ENCODE measurements at regions not wholly inside any gene's neighbourhood (a gene's known extent, or its start where the extent isn't known, plus 50 kb on each side); places are given as distances from the start of the nearest gene placed in this dataset.

DNA sequence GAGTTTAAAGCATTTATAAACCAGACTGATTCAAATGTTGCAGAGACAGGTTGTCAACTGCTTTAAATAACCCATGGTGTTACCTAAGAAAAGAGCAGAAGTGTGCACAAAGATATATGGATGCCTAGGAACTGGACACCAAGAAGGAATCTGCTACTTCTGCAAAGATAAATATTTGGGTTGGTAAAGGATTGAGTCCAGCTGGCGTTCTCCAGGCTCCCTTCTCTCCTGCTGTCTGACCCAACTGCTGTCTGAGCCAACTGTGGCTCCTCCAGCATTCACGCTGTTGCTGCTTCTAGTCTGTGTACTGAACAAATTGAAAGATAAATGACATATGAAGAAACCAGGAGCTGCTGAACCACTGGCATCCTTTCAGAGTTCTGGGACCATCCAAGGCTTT, 1167.8 kb upstream of the PRKX start:
- ChIA-PET CTCF (no interaction called here), POLR2A (no interaction called here)
- DNase-seq (ENCODE audit: extremely low spot score), result no peak
- no peak for TF ChIP-seq TARDBP (IDR thresholded peaks at IDR 0.05)
- no peak for TF ChIP-seq ELF4 (IDR thresholded peaks at IDR 0.05)
- TF ChIP-seq ZNF384 (IDR thresholded peaks at IDR 0.05), result no peak
- TF ChIP-seq FOXM1 (IDR thresholded peaks at IDR 0.05; ENCODE audit: borderline replicate concordance), result no peak
- no peak for TF ChIP-seq LEF1 (IDR thresholded peaks at IDR 0.05; ENCODE audit: borderline replicate concordance)
- TF ChIP-seq, protein P1, sequence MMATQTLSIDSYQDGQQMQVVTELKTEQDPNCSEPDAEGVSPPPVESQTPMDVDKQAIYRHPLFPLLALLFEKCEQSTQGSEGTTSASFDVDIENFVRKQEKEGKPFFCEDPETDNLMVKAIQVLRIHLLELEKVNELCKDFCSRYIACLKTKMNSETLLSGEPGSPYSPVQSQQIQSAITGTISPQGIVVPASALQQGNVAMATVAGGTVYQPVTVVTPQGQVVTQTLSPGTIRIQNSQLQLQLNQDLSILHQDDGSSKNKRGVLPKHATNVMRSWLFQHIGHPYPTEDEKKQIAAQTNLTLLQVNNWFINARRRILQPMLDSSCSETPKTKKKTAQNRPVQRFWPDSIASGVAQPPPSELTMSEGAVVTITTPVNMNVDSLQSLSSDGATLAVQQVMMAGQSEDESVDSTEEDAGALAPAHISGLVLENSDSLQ (IDR thresholded peaks at IDR 0.05), result no peak
- no peak for TF ChIP-seq FOXA1 (IDR thresholded peaks at IDR 0.05)
- no peak for TF ChIP-seq NFRKB (IDR thresholded peaks at IDR 0.05)
- no peak for TF ChIP-seq L3MBTL2 (conservative IDR thresholded peaks at IDR 0.05)
- TF ChIP-seq BHLHE40 (IDR thresholded peaks at IDR 0.05; ENCODE audit: borderline replicate concordance), result no peak
- TF ChIP-seq CTBP1 (IDR thresholded peaks at IDR 0.05; ENCODE audit: borderline replicate concordance), result no peak
- no peak for TF ChIP-seq ARNT (IDR thresholded peaks at IDR 0.05)
- TF ChIP-seq SP1 (IDR thresholded peaks at IDR 0.05), result no peak
- no peak for TF ChIP-seq SUZ12 (IDR thresholded peaks at IDR 0.05)
- no peak for TF ChIP-seq HDGF (IDR thresholded peaks at IDR 0.05; ENCODE audit: borderline replicate concordance)
- TF ChIP-seq FOXK2 (IDR thresholded peaks at IDR 0.05), result no peak

DNA sequence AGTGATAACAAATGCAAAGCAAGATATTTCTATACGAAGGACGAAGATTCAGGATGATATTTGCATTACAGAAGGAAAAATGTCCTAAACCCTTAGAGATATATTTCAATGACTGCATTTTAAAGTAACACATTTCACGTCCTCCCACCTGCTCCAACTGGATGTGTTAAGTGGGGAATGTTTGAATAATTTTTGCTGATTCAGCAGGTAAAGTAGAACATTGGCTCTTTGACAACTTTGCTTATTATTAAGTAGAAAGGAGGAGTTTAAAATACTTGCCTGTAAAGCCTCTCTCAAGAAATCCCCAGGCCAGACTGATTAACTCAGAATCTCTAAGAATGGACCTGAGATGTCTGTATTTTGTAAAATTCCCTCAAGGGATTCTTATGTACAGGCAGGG, 1165.2 kb upstream of the PRKX start:
- DNase-seq (ENCODE audit: extremely low spot score), result no peak
- ChIA-PET CTCF (no interaction called here), POLR2A (no interaction called here)
- TF ChIP-seq SUZ12 (IDR thresholded peaks at IDR 0.05) (no peak), TARDBP (IDR thresholded peaks at IDR 0.05) (no peak), NFRKB (IDR thresholded peaks at IDR 0.05) (no peak), CTBP1 (IDR thresholded peaks at IDR 0.05; ENCODE audit: borderline replicate concordance) (no peak), BHLHE40 (IDR thresholded peaks at IDR 0.05; ENCODE audit: borderline replicate concordance) (no peak), FOXK2 (IDR thresholded peaks at IDR 0.05) (no peak), ARNT (IDR thresholded peaks at IDR 0.05) (no peak)

DNA sequence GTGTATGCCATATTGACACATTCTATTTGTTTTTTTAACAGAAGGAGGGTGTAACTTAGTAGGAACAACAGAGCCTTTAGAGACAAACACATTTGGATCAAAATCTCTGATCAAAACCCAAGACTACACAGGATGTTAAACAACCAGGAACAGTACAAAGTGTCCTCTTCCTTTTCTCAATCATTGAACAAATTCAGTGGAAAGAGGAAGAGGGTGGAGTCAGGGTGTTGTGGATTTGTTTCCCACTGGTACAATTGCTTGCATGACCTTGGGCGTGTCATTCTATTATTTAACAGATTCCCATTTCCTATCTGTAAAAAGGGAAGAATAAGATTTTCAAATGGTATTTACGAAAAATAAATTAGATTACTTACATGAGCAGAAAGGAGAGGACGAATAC, 1162.8 kb upstream of the PRKX start:
- TF ChIP-seq SUZ12 (IDR thresholded peaks at IDR 0.05), result no peak
- TF ChIP-seq CTBP1 (IDR thresholded peaks at IDR 0.05; ENCODE audit: borderline replicate concordance), result no peak
- TF ChIP-seq FOXM1 (IDR thresholded peaks at IDR 0.05; ENCODE audit: borderline replicate concordance), result no peak
- TF ChIP-seq FOXK2 (IDR thresholded peaks at IDR 0.05), result no peak
- no peak for TF ChIP-seq HDGF (IDR thresholded peaks at IDR 0.05; ENCODE audit: borderline replicate concordance)
- TF ChIP-seq L3MBTL2 (conservative IDR thresholded peaks at IDR 0.05), result no peak
- TF ChIP-seq ZNF384 (IDR thresholded peaks at IDR 0.05), result no peak
- no peak for TF ChIP-seq ARNT (IDR thresholded peaks at IDR 0.05)
- no peak for TF ChIP-seq LEF1 (IDR thresholded peaks at IDR 0.05; ENCODE audit: borderline replicate concordance)
- TF ChIP-seq NFRKB (IDR thresholded peaks at IDR 0.05), result no peak
- TF ChIP-seq, protein P1 (IDR thresholded peaks at IDR 0.05), result no peak
- TF ChIP-seq FOXA1 (IDR thresholded peaks at IDR 0.05), result no peak
- TF ChIP-seq TARDBP (IDR thresholded peaks at IDR 0.05), result no peak
- TF ChIP-seq ELF4 (IDR thresholded peaks at IDR 0.05), result no peak
- TF ChIP-seq SP1 (IDR thresholded peaks at IDR 0.05), result no peak
- TF ChIP-seq BHLHE40 (IDR thresholded peaks at IDR 0.05; ENCODE audit: borderline replicate concordance), result no peak
- ChIA-PET CTCF (no interaction called here), POLR2A (no interaction called here)
- no peak for DNase-seq (ENCODE audit: extremely low spot score)

DNA sequence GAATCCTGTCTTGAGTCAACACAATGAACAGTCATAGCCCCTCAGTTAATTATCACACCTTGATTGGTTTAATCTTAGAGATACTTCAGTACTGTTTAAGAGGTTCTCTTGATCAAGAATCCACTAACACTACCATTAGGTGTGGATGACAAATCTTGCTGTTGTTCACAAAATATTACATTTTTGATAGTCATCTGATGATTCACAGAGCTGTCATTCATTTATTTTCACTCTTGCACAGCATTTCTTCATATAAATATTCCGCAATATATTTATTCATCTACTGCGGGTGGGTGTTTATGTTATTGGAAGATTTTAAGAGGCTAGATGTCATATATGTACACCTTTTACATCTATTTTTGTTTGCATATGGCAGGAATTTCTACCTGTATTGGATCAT, 1138.1 kb upstream of the PRKX start:
- POLR2A ChIA-PET, result no interaction called here
- TF ChIP-seq NFRKB (IDR thresholded peaks at IDR 0.05) (no peak), L3MBTL2 (conservative IDR thresholded peaks at IDR 0.05) (no peak), FOXM1 (IDR thresholded peaks at IDR 0.05; ENCODE audit: borderline replicate concordance) (no peak), BHLHE40 (IDR thresholded peaks at IDR 0.05; ENCODE audit: borderline replicate concordance) (no peak), ARNT (IDR thresholded peaks at IDR 0.05) (no peak), ELF4 (IDR thresholded peaks at IDR 0.05) (no peak), SUZ12 (IDR thresholded peaks at IDR 0.05) (no peak), CTBP1 (IDR thresholded peaks at IDR 0.05; ENCODE audit: borderline replicate concordance) (no peak), ZNF384 (IDR thresholded peaks at IDR 0.05) (no peak), SP1 (IDR thresholded peaks at IDR 0.05) (no peak), LEF1 (IDR thresholded peaks at IDR 0.05; ENCODE audit: borderline replicate concordance) (no peak), TARDBP (IDR thresholded peaks at IDR 0.05) (no peak), FOXA1 (IDR thresholded peaks at IDR 0.05) (no peak), HDGF (IDR thresholded peaks at IDR 0.05; ENCODE audit: borderline replicate concordance) (no peak), FOXK2 (IDR thresholded peaks at IDR 0.05) (no peak)
- TF ChIP-seq, protein P1 (IDR thresholded peaks at IDR 0.05), result no peak
- DNase-seq (ENCODE audit: extremely low spot score), result no peak
- CTCF ChIA-PET, result no interaction called here

DNA sequence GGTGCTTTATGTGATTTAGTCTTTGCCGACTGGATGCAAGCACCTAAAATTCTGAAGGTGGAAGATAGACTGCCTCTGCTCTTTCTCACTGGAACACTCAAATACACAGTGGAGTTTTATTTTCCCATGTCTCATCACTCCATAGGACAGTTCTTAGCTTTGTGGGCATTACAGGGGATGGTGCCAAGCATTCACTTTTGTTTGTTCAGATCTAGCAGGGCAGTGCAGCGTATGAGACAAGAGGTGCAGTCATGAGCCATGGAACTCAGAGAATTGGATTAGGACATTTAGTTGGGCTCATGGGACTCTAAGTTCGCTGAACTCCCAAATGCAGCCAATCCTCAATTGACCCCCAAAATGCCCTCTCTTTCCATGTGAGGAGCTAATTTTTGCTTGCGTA, 1136.9 kb upstream of the PRKX start:
- CTCF ChIA-PET, result no interaction called here
- POLR2A ChIA-PET, result no interaction called here
- TF ChIP-seq FOXK2 (IDR thresholded peaks at IDR 0.05) (no peak), SP1 (IDR thresholded peaks at IDR 0.05) (no peak), BHLHE40 (IDR thresholded peaks at IDR 0.05; ENCODE audit: borderline replicate concordance) (no peak), L3MBTL2 (conservative IDR thresholded peaks at IDR 0.05) (no peak), TARDBP (IDR thresholded peaks at IDR 0.05) (no peak), FOXM1 (IDR thresholded peaks at IDR 0.05; ENCODE audit: borderline replicate concordance) (no peak)
- no peak for DNase-seq (ENCODE audit: extremely low spot score)

DNA sequence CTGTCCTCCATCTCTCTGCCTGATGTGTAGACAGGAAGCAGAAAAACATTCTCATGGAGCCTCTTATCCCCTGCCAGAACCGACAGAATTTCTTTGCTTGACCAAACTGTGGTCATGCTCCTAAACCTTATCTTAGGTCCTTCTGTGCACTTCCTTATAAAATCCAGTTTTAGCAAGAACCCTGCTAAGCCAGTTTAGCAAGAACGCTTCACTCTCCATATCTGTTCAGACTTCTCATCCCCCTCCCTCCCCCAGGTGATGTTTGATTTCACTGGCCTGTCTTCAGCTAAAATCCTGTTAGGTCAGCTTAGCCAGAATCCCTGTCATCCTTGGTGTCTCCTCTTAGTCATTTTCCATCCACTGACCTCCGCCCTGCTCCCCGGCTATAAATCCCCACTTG, 1130.9 kb upstream of the PRKX start:
- CTCF ChIA-PET, result no interaction called here
- POLR2A ChIA-PET, result no interaction called here
- no peak for TF ChIP-seq NFRKB (IDR thresholded peaks at IDR 0.05)
- TF ChIP-seq, protein P1 (IDR thresholded peaks at IDR 0.05), result no peak
- TF ChIP-seq L3MBTL2 (conservative IDR thresholded peaks at IDR 0.05), result no peak
- no peak for TF ChIP-seq ARNT (IDR thresholded peaks at IDR 0.05)
- no peak for TF ChIP-seq CTBP1 (IDR thresholded peaks at IDR 0.05; ENCODE audit: borderline replicate concordance)
- TF ChIP-seq BHLHE40 (IDR thresholded peaks at IDR 0.05; ENCODE audit: borderline replicate concordance), result no peak
- TF ChIP-seq FOXM1 (IDR thresholded peaks at IDR 0.05; ENCODE audit: borderline replicate concordance), result no peak
- TF ChIP-seq FOXA1 (IDR thresholded peaks at IDR 0.05), result no peak
- TF ChIP-seq FOXK2 (IDR thresholded peaks at IDR 0.05), result no peak
- TF ChIP-seq SP1 (IDR thresholded peaks at IDR 0.05), result no peak
- TF ChIP-seq ZNF384 (IDR thresholded peaks at IDR 0.05), result no peak
- TF ChIP-seq SUZ12 (IDR thresholded peaks at IDR 0.05), result no peak
- no peak for TF ChIP-seq ELF4 (IDR thresholded peaks at IDR 0.05)
- TF ChIP-seq LEF1 (IDR thresholded peaks at IDR 0.05; ENCODE audit: borderline replicate concordance), result no peak
- TF ChIP-seq TARDBP (IDR thresholded peaks at IDR 0.05), result no peak
- no peak for DNase-seq (ENCODE audit: extremely low spot score)
